ENCODE measurements at regions not wholly inside any gene's neighbourhood (a gene's known extent, or its start where the extent isn't known, plus 50 kb on each side); places are given as distances from the start of the nearest gene placed in this dataset.

- TF ChIP-seq POLR2A (IDR thresholded peaks at IDR 0.05) (no peak), CTCF (IDR thresholded peaks at IDR 0.05) (no peak)
Observed at GRCh38 chr3:177460047-177460446, 262.8 kb upstream of the TBL1XR1 start.
